ENCODE measurements at regions not wholly inside any gene's neighbourhood (a gene's known extent, or its start where the extent isn't known, plus 50 kb on each side); places are given as distances from the start of the nearest gene placed in this dataset.

DNA sequence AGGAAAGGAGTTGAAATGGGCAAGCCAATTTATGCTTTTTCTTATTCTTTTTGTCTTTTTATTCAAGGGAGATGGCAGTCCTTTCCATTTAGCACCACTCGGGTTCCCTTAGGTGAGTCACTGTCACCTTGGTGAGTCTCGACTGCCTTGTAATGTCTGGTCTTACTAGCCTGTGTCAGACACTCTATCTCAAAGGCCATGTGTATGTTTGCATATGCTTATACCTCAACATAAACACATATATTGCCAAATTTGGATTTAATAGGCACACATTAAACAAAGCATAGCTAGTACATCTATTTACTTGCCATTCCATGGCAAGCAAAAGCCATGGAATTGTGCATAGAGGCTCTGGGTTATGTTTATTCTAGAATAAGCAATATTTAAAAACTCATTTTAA, 624.9 kb upstream of the FOXG1 start:
- TF ChIP-seq EZH2phosphoT487 (IDR thresholded peaks at IDR 0.05; ENCODE audit: borderline replicate concordance, low read length): no peak
- TF ChIP-seq, protein P1, sequence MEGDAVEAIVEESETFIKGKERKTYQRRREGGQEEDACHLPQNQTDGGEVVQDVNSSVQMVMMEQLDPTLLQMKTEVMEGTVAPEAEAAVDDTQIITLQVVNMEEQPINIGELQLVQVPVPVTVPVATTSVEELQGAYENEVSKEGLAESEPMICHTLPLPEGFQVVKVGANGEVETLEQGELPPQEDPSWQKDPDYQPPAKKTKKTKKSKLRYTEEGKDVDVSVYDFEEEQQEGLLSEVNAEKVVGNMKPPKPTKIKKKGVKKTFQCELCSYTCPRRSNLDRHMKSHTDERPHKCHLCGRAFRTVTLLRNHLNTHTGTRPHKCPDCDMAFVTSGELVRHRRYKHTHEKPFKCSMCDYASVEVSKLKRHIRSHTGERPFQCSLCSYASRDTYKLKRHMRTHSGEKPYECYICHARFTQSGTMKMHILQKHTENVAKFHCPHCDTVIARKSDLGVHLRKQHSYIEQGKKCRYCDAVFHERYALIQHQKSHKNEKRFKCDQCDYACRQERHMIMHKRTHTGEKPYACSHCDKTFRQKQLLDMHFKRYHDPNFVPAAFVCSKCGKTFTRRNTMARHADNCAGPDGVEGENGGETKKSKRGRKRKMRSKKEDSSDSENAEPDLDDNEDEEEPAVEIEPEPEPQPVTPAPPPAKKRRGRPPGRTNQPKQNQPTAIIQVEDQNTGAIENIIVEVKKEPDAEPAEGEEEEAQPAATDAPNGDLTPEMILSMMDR (IDR thresholded peaks at IDR 0.05; ENCODE audit: low read depth, low read length, poor library complexity, severe bottlenecking): no peak

DNA sequence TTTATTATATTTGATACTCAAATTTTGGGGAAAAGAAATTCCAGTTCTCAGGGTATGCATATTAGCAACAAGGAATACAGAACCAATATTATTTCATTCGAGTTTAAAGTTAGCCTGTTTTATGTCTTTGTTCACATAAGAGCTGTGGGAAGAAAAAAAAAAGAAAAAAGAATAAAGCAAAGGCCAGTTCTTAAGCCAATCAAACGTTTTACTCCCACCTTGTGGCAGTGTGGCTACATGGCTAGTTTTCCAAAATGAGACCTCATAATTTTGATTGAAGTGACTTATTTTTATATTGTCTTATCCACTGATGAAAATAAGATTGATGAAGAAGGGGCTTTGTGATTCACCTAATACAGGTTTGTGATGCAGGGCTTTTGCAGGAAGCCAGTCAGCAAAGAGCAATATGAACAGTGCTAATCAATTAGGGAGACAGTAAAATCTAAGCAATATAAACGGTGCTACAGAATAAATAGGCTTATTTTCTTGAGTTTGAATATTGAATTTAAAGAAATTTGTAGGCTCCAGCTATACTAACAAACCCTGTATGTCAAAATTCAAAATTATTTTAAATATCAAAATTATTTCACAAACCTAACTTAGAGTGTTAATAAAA, 624.1 kb upstream of the FOXG1 start:
- Histone ChIP-seq H3F3A (ENCODE audit: control insufficient read depth, insufficient read depth) (no peaks in the 10 kb centered on the region), H3K36me3 (ENCODE audit: control insufficient read depth, low read length) (no peaks in the 10 kb centered on the region), H3K4me3 (ENCODE audit: low read length) (no peak overlapping the region), H4K20me1 (ENCODE audit: control insufficient read depth, insufficient read depth, low read depth, low read length) (no peaks in the 10 kb centered on the region), H3K79me2 (ENCODE audit: control insufficient read depth, low read length) (no peaks in the 10 kb centered on the region), H3K27me3 (ENCODE audit: control insufficient read depth, low read length) (no peaks in the 10 kb centered on the region), H3K4me2 (ENCODE audit: low read length) (no peak overlapping the region), H3K9me2 (replicated peaks; ENCODE audit: control insufficient read depth, low read length) (no peaks in the 10 kb centered on the region), H3K4me1 (ENCODE audit: control insufficient read depth, low read length) (no peaks in the 10 kb centered on the region), H3K9me3 (ENCODE audit: control insufficient read depth, insufficient read depth, low read length) (0 out of 2 replicates have a peak, but pooled peaks cover 2% of the 10 kb centered on the region), H3K27ac (ENCODE audit: low read depth, low read length) (no peak overlapping the region)
- TF ChIP-seq, protein P1 (IDR thresholded peaks at IDR 0.05; ENCODE audit: low read depth, low read length, poor library complexity, severe bottlenecking): no peak
- no peak for TF ChIP-seq EZH2phosphoT487 (IDR thresholded peaks at IDR 0.05; ENCODE audit: borderline replicate concordance, low read length)

More for the DNA sequence above, 624.9 kb upstream of the FOXG1 start:
- no peaks in the 10 kb centered on the region for H3K9me3 ChIP-seq (ENCODE audit: control insufficient read depth, insufficient read depth, low read length)
- no peak overlapping the region for H3K4me2 ChIP-seq (ENCODE audit: low read length)
- H3K27me3 ChIP-seq (ENCODE audit: control insufficient read depth, low read length): no peaks in the 10 kb centered on the region
- no peaks in the 10 kb centered on the region for H3K9me2 ChIP-seq (replicated peaks; ENCODE audit: control insufficient read depth, low read length)
- H4K20me1 ChIP-seq (ENCODE audit: control insufficient read depth, insufficient read depth, low read depth, low read length): no peaks in the 10 kb centered on the region
- no peaks in the 10 kb centered on the region for H3K36me3 ChIP-seq (ENCODE audit: control insufficient read depth, low read length)
- H3K79me2 ChIP-seq (ENCODE audit: control insufficient read depth, low read length): no peaks in the 10 kb centered on the region
- no peak overlapping the region for H3K27ac ChIP-seq (ENCODE audit: low read depth, low read length)
- no peaks in the 10 kb centered on the region for H3K4me1 ChIP-seq (ENCODE audit: control insufficient read depth, low read length)
- H3K4me3 ChIP-seq (ENCODE audit: low read length): no peak overlapping the region
- no peaks in the 10 kb centered on the region for H3F3A ChIP-seq (ENCODE audit: control insufficient read depth, insufficient read depth)

DNA sequence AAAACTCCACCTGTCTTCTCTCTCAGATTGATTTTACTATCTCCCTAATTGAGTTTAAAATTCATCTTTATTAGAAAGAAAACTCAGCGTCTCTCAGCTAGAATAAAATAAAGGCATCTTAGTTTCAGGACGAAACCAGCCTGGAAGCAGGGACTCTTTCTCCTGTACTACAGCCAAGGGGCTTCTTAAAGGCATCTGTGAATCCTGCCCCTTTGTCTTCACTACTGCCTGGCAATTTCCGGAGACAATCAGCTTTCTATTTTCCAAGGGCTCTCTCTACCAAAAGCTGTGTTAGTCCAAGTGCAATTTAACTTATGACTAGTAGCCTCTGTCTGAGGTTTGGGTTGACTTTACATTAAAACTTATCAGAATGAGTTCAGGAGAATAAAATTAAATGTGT, 623.3 kb upstream of the FOXG1 start:
- Histone ChIP-seq H3K4me2 (ENCODE audit: low read length) (no peak overlapping the region), H3K9me2 (replicated peaks; ENCODE audit: control insufficient read depth, low read length) (no peaks in the 10 kb centered on the region), H4K20me1 (ENCODE audit: control insufficient read depth, insufficient read depth, low read depth, low read length) (no peaks in the 10 kb centered on the region), H3K4me1 (ENCODE audit: control insufficient read depth, low read length) (no peaks in the 10 kb centered on the region), H3K4me3 (ENCODE audit: low read length) (no peak overlapping the region), H3K27ac (ENCODE audit: low read depth, low read length) (no peak overlapping the region), H3K36me3 (ENCODE audit: control insufficient read depth, low read length) (no peaks in the 10 kb centered on the region), H3K9me3 (ENCODE audit: control insufficient read depth, insufficient read depth, low read length) (0 out of 2 replicates have a peak, but pooled peaks cover 2% of the 10 kb centered on the region), H3K27me3 (ENCODE audit: control insufficient read depth, low read length) (no peaks in the 10 kb centered on the region), H3K79me2 (ENCODE audit: control insufficient read depth, low read length) (no peaks in the 10 kb centered on the region), H3F3A (ENCODE audit: control insufficient read depth, insufficient read depth) (no peaks in the 10 kb centered on the region)
- TF ChIP-seq, protein P1 (IDR thresholded peaks at IDR 0.05; ENCODE audit: low read depth, low read length, poor library complexity, severe bottlenecking): no peak
- TF ChIP-seq EZH2phosphoT487 (IDR thresholded peaks at IDR 0.05; ENCODE audit: borderline replicate concordance, low read length): no peak

Measured in DOHH2 (cell line).